GM12891 (cell line): ENCODE measurements at regions not wholly inside any gene's neighbourhood (a gene's known extent, or its start where the extent isn't known, plus 50 kb on each side); places are given as distances from the start of the nearest gene placed in this dataset.

Experiments
- PAX5 ChIP-seq: IDR thresholded peaks from 2 replicates; pipeline ENCODE4 v1.6.1; 2011; ENCODE audit warnings: low read length, moderate library complexity, mild to moderate bottlenecking; ENCODE audit not compliant: insufficient read depth, severe bottlenecking
- POLR2A ChIP-seq: IDR thresholded peaks from 2 replicates; pipeline ENCODE4 v1.6.1; 2011; ENCODE audit warnings: low read depth, low read length, control low read depth
- POLR2AphosphoS5 ChIP-seq: IDR thresholded peaks from 2 replicates; pipeline ENCODE4 v1.6.1; 2011; ENCODE audit warnings: low read depth, low read length, control low read depth
- POU2F2 ChIP-seq: IDR thresholded peaks from 2 replicates; pipeline ENCODE4 v1.6.1; 2011; ENCODE audit warnings: low read depth, mild to moderate bottlenecking, control low read depth, low read length, moderate library complexity
- SPI1 ChIP-seq: IDR thresholded peaks from 2 replicates; pipeline ENCODE4 v1.6.1; 2011; ENCODE audit warnings: low read depth, low read length, control low read depth
- TAF1 ChIP-seq: IDR thresholded peaks from 2 replicates; pipeline ENCODE4 v1.6.1; 2011; ENCODE audit warnings: low read depth, low read length, control low read depth

GRCh38 chr5:1699394-1699793 lies 100.2 kb downstream of the MRPL36 start:
- TF ChIP-seq POLR2A: no peak
- TF ChIP-seq TAF1: no peak
- TF ChIP-seq POU2F2: no peak
- TF ChIP-seq POLR2AphosphoS5: no peak
- TF ChIP-seq SPI1: no peak
- TF ChIP-seq PAX5: no peak
